HG03575 (cell line): ENCODE measurements at regions not wholly inside any gene's neighbourhood (a gene's known extent, or its start where the extent isn't known, plus 50 kb on each side); places are given as distances from the start of the nearest gene placed in this dataset.
"Not testable (repeated sequence)": the region's sequence is repeated elsewhere in the genome, so short reads cannot be mapped to it uniquely, and the experiment has no call there.

Experiments used
- ATAC-seq: cut with Tn5 transposase; IDR thresholded peaks from one replicate; pipeline ENCODE4 v1.9.1; 2021; ENCODE audit not compliant: unreplicated experiment, insufficient number of reproducible peaks, low FRiP score; ENCODE audit errors: extremely low read depth

- not testable (repeated sequence) for ATAC-seq
These were observed 231.7 kb downstream of the TAF11L14 start for GRCh38 chr5:17865966-17866365.

DNA sequence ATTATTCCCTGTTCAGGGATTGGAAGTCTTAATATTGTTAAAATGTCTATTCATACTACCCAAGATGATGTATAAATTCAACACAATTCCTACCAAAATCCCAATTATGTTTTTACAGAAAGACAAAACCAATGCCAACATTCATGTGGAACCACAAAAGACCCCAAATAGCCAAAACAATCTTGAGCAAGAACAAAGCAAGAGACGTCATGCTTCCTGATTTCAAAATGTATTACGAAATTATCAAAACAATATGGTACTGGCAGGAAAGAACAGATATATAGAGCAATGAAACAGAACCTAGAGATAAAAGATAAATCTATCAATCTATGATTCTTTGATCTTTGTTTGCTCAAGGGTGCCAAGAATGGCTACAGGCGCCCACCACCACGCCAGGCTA is 237.9 kb downstream of the TAF11L14 start:
- no peak for ATAC-seq

- no peak for ATAC-seq
These were observed 244.3 kb downstream of the TAF11L14 start for GRCh38 chr5:17878541-17878940.

DNA sequence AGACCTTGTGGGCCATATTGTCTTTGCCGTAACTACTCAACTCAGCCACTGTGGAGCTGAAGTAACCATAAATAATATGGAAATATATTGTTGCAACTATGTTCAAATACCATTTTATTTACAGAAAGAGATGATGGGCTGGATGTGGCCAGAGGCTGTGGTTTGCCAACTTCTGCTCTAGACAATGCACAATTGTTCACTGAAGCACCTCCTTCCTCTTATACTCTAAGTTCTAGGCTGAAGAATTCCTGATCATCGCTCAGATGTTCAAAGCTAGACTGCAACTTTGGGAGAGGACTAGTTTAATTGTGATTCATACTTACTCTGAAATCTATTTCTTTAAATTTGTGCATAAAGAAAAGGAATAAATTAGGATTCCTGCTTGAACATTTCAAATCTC is 245.0 kb downstream of the TAF11L14 start:
- no peak for ATAC-seq

GRCh38 chr5:17880869-17881268 is 246.6 kb downstream of the TAF11L14 start:
- ATAC-seq = no peak

- no peak for ATAC-seq
These were observed 248.7 kb downstream of the TAF11L14 start for GRCh38 chr5:17882760-17883488.

DNA sequence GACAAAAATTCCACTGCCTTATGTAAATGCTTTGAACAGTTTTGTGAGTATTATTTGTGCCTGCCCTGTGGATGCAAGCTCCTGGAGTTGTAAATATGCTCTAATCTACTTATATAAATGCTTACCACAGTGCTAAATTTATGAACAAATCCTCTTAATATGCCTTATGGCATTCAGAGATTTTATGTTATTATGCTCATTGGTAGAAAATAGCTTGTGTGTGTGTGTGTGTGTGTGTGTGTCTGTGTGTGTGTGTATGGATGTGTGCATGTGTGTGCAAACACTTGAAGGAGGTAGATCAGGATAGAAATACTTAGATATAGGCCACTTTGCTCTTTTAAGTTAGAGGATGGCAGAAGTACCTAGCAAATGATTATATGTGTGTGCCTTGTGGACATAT is 253.9 kb downstream of the TAF11L14 start:
- no peak for ATAC-seq

- ATAC-seq = no peak
These were observed 256.2 kb downstream of the TAF11L14 start for GRCh38 chr5:17890501-17890900.

- no peak for ATAC-seq
These were observed 257.6 kb downstream of the TAF11L14 start for GRCh38 chr5:17891881-17892280.

DNA sequence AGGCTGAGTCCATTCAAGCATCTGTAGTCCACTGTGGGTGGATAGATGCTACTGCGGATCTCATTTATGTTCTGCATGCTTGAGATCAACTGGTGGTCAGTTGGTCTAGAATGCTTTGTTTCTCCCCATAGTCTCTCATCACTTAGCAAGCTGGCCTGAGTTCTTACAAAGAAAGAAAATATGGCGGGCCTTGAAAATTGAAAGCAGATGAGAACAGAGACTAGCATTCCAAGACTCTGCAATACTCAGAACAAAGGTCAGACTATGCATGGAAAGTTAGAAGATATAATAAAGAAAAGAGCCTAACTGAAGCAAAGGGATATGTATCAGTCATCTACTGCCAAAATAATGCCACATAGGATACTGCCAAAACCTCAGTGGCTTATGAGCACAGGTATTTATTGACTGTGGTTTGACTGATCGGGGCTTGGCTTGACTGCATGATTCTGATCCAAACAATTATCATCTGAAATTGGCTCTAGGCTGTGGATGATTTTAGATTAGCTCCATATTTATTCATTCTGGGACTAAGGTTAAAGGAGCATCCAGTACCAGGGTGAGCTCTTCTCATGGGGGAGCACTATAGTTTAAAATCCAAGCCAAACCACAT is 258.9 kb downstream of the TAF11L14 start:
- ATAC-seq = no peak

DNA sequence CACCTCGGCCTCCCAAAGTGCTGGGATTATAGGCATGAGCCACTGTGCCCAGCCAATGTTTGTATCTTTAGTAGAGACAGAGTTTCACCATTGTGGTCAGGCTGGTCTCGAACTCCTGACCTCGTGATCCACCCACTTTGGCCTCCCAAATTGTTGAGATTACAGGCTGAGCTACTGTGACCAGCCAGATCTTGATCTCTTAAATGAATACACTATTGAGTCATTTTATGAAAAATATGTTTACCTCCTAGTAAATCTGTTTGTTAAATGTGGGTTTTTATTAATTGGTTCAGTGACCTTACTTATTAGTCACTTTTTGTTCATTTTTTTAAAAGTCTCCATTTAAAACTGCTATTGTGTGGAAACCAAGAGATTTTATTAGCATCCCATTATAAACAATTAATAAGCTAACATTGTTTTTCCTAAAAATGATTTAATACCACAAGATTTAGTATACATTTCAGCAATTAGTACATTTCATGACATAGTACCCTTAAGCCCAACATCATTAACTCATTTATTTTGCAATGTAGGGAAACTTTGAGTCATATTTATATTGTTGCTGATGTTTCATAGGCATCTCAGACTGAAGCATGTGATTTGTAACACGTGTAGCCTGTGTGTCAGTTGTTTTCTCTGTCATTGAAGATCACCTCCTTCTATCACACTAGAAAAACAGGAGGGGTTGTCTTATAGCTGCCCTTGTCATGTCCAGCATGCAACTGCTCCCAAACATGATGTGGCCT is 261.2 kb downstream of the TAF11L14 start:
- no peak for ATAC-seq

- no peak for ATAC-seq
These were observed 262.3 kb downstream of the TAF11L14 start for GRCh38 chr5:17896605-17897004.

- no peak for ATAC-seq
These were observed 263.5 kb downstream of the TAF11L14 start for GRCh38 chr5:17897776-17898175.

GRCh38 chr5:17898766-17899165 is 264.5 kb downstream of the TAF11L14 start:
- no peak for ATAC-seq

GRCh38 chr5:17907094-17907493 is 272.8 kb downstream of the TAF11L14 start:
- no peak for ATAC-seq

- no peak for ATAC-seq
These were observed 276.1 kb downstream of the TAF11L14 start for GRCh38 chr5:17910318-17910717.

GRCh38 chr5:17912794-17913193 is 278.5 kb downstream of the TAF11L14 start:
- no peak for ATAC-seq

GRCh38 chr5:17916446-17916845 is 282.2 kb downstream of the TAF11L14 start:
- ATAC-seq = no peak

- ATAC-seq = no peak
These were observed 283.2 kb downstream of the TAF11L14 start for GRCh38 chr5:17917465-17917864.
